HEK293T (cell line): ENCODE measurements at regions not wholly inside any gene's neighbourhood (a gene's known extent, or its start where the extent isn't known, plus 50 kb on each side); places are given as distances from the start of the nearest gene placed in this dataset.

Experiments used
- ARNT ChIP-seq: fragments of 450-650 bp; IDR thresholded peaks from 2 replicates; pipeline ENCODE4 v1.6.1; 2017; ENCODE audit warnings: mild to moderate bottlenecking
- BHLHE40 ChIP-seq: fragments of 450-650 bp; IDR thresholded peaks from 2 replicates; pipeline ENCODE4 v1.6.1; 2016; ENCODE audit warnings: mild to moderate bottlenecking, moderate library complexity, borderline replicate concordance
- ELF4 ChIP-seq: fragments of 450-650 bp; IDR thresholded peaks from 2 replicates; pipeline ENCODE4 v1.6.1; 2017; ENCODE audit warnings: antibody characterized with exemption
- FOXA1 ChIP-seq: fragments of 450-650 bp; IDR thresholded peaks from 2 replicates; pipeline ENCODE4 v1.6.1; 2016; ENCODE audit warnings: mild to moderate bottlenecking
- FOXK2 ChIP-seq: fragments of 450-650 bp; IDR thresholded peaks from 2 replicates; pipeline ENCODE4 v1.6.1; 2016; ENCODE audit warnings: mild to moderate bottlenecking
- FOXM1 ChIP-seq: fragments of 450-650 bp; IDR thresholded peaks from 2 replicates; pipeline ENCODE4 v1.6.1; 2017; ENCODE audit warnings: mild to moderate bottlenecking, borderline replicate concordance
- HDGF ChIP-seq: fragments of 450-650 bp; IDR thresholded peaks from 2 replicates; pipeline ENCODE4 v1.6.1; 2017; ENCODE audit warnings: antibody characterized with exemption, borderline replicate concordance
- L3MBTL2 ChIP-seq: fragments of 450-650 bp; conservative IDR thresholded peaks from 2 replicates; pipeline ENCODE4 v1.6.1; 2016; ENCODE audit warnings: mild to moderate bottlenecking
- NFRKB ChIP-seq: fragments of 450-650 bp; IDR thresholded peaks from 2 replicates; pipeline ENCODE4 v1.6.1; 2016; ENCODE audit warnings: mild to moderate bottlenecking, moderate library complexity
- PKNOX1 ChIP-seq: fragments of 450-650 bp; IDR thresholded peaks from 2 replicates; pipeline ENCODE4 v1.6.1; 2016
- SP1 ChIP-seq: fragments of 450-650 bp; IDR thresholded peaks from 2 replicates; pipeline ENCODE4 v1.6.1; 2017
- SUZ12 ChIP-seq: fragments of 450-650 bp; IDR thresholded peaks from 2 replicates; pipeline ENCODE4 v1.6.1; 2016; ENCODE audit warnings: mild to moderate bottlenecking
- TARDBP ChIP-seq: fragments of 450-650 bp; IDR thresholded peaks from 2 replicates; pipeline ENCODE4 v1.6.1; 2016
- ZNF384 ChIP-seq: fragments of 450-650 bp; IDR thresholded peaks from 2 replicates; pipeline ENCODE4 v1.6.1; 2016

GRCh38 chr12:89927226-89927698 lies 218.6 kb upstream of the ATP2B1 start:
- no peak for TF ChIP-seq ZNF384
- TF ChIP-seq FOXK2: no peak
- no peak for TF ChIP-seq SP1
- no peak for TF ChIP-seq L3MBTL2
- TF ChIP-seq FOXA1: no peak
- TF ChIP-seq TARDBP: no peak
- TF ChIP-seq PKNOX1: no peak
- TF ChIP-seq FOXM1: no peak
- no peak for TF ChIP-seq ARNT
- TF ChIP-seq ELF4: no peak
- TF ChIP-seq SUZ12: no peak
- TF ChIP-seq BHLHE40: no peak
- no peak for TF ChIP-seq HDGF
- TF ChIP-seq NFRKB: no peak
